ENCODE measurements at regions not wholly inside any gene's neighbourhood (a gene's known extent, or its start where the extent isn't known, plus 50 kb on each side); places are given as distances from the start of the nearest gene placed in this dataset.

- TF ChIP-seq, protein P1, sequence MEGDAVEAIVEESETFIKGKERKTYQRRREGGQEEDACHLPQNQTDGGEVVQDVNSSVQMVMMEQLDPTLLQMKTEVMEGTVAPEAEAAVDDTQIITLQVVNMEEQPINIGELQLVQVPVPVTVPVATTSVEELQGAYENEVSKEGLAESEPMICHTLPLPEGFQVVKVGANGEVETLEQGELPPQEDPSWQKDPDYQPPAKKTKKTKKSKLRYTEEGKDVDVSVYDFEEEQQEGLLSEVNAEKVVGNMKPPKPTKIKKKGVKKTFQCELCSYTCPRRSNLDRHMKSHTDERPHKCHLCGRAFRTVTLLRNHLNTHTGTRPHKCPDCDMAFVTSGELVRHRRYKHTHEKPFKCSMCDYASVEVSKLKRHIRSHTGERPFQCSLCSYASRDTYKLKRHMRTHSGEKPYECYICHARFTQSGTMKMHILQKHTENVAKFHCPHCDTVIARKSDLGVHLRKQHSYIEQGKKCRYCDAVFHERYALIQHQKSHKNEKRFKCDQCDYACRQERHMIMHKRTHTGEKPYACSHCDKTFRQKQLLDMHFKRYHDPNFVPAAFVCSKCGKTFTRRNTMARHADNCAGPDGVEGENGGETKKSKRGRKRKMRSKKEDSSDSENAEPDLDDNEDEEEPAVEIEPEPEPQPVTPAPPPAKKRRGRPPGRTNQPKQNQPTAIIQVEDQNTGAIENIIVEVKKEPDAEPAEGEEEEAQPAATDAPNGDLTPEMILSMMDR (IDR thresholded peaks at IDR 0.05) = no peak
- TF ChIP-seq POLR2A (IDR thresholded peaks at IDR 0.05) = no peak
Measured at GRCh38 chr21:22900490-22900889, 1902.3 kb downstream of the NCAM2 start.

All from Peyer's patch (tissue), 4 donors.